ENCODE measurements at regions not wholly inside any gene's neighbourhood (a gene's known extent, or its start where the extent isn't known, plus 50 kb on each side); places are given as distances from the start of the nearest gene placed in this dataset.
"Not testable (repeated sequence)": the region's sequence is repeated elsewhere in the genome, so short reads cannot be mapped to it uniquely, and the experiment has no call there.

DNA sequence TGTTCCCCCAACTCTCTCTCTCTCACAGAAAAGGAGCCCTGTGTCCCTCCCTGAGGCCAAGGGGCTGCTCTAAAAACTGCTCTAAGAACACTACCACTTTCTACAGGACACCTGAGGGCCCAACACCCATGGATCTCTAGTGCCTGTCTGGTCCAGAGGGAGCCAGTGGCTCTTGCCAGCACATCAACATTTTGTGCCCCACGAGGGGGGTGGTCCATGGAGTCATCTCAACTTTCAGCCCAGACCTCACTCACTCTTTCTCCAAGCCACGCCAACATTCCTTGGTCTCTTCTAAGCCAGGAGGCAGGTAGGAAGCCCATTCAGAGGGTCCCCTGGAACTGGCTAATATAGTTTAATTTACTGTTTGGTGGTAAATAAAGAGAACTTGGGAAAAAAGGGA lies 469.0 kb upstream of the ZNG1F start:
- not testable (repeated sequence) for H3K27ac ChIP-seq; H3K27ac Mint-ChIP-seq; H3K9me3 ChIP-seq (ENCODE audit: low read depth); H3K27me3 Mint-ChIP-seq (ENCODE audit: insufficient read depth, low read depth); H4K20me1 ChIP-seq (ENCODE audit: low read depth); H3K4me1 ChIP-seq; H3K4me3 ChIP-seq; H3K4me2 ChIP-seq; H3K36me3 ChIP-seq; H3K79me2 ChIP-seq (ENCODE audit: low read depth); H3K4me3 Mint-ChIP-seq; H3K9ac ChIP-seq; H3F3A ChIP-seq (ENCODE audit: low read depth); H2AFZ ChIP-seq (replicated peaks); DNase-seq (ENCODE audit: low spot score); H3K36me3 Mint-ChIP-seq
- H3K27me3 ChIP-seq: peaks cover 17% of the 10 kb centered on the region
- Mint-ChIP-seq H3K9me3 (peaks cover 11% of the 10 kb centered on the region), H3K4me1 (peaks cover 12% of the 10 kb centered on the region)

DNA sequence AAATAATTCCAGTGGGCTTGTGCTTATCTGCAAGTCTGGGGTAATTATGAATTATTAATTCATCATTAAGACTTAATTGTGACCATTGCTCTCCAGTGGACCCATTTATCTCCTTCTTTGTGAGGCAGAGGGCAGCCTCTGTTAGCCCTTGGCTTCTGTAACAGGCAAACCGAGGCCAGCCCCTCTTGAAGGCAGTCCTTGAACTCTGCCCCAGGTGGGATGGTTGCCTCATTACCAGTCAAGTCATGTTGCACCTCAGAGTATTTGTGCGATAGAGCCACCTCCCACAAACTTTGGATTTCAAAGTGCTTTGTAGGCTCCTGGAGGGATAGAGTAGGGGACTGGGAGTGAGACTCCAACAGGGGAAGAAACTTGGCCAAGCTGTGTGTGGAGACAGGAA lies 468.0 kb upstream of the ZNG1F start:
- not testable (repeated sequence) for H3K4me3 Mint-ChIP-seq; H3K4me2 ChIP-seq; H3K9ac ChIP-seq; H3K4me3 ChIP-seq; H3K4me1 ChIP-seq; DNase-seq (ENCODE audit: low spot score); H3K36me3 ChIP-seq; H3K79me2 ChIP-seq (ENCODE audit: low read depth); H3K27ac ChIP-seq; H2AFZ ChIP-seq (replicated peaks); H3K27me3 Mint-ChIP-seq (ENCODE audit: insufficient read depth, low read depth); H4K20me1 ChIP-seq (ENCODE audit: low read depth); H3K27ac Mint-ChIP-seq; H3K36me3 Mint-ChIP-seq; H3K9me3 ChIP-seq (ENCODE audit: low read depth); H3F3A ChIP-seq (ENCODE audit: low read depth)
- peaks cover 13% of the 10 kb centered on the region for H3K4me1 Mint-ChIP-seq
- peaks cover 11% of the 10 kb centered on the region for H3K9me3 Mint-ChIP-seq
- H3K27me3 ChIP-seq: peaks cover 15% of the 10 kb centered on the region

- peak overlapping the region; percentile 24 for H3K4me3 Mint-ChIP-seq
- H4K20me1 ChIP-seq (ENCODE audit: low read depth): not testable (repeated sequence)
- peak overlapping the region; percentile 64 for H3K4me2 ChIP-seq
Measured at GRCh38 chr9:41655071-41655554, 466.0 kb upstream of the ZNG1F start.

GRCh38 chr9:41654349-41654748 lies 465.2 kb upstream of the ZNG1F start:
- Mint-ChIP-seq H3K4me1 (peaks cover 13% of the 10 kb centered on the region), H3K4me3 (peak overlapping the region; percentile 37), H3K27ac (peak overlapping the region; percentile 32), H3K9me3 (peaks cover 11% of the 10 kb centered on the region)
- not testable (repeated sequence) for H3K27ac ChIP-seq; H3K4me2 ChIP-seq; H2AFZ ChIP-seq (replicated peaks); H3K4me1 ChIP-seq; H3K9me3 ChIP-seq (ENCODE audit: low read depth); H3K79me2 ChIP-seq (ENCODE audit: low read depth); DNase-seq (ENCODE audit: low spot score); H3K4me3 ChIP-seq; H4K20me1 ChIP-seq (ENCODE audit: low read depth); H3K27me3 Mint-ChIP-seq (ENCODE audit: insufficient read depth, low read depth); H3K36me3 Mint-ChIP-seq; H3K36me3 ChIP-seq; H3F3A ChIP-seq (ENCODE audit: low read depth); H3K9ac ChIP-seq
- peaks cover 15% of the 10 kb centered on the region for H3K27me3 ChIP-seq

More at GRCh38 chr9:41655071-41655554, 466.0 kb upstream of the ZNG1F start:
- peak; percentile 41 for DNase-seq (ENCODE audit: low spot score)
- not testable (repeated sequence) for H2AFZ ChIP-seq (replicated peaks); H3K27ac ChIP-seq; H3K9ac ChIP-seq; H3K27me3 Mint-ChIP-seq (ENCODE audit: insufficient read depth, low read depth); H3F3A ChIP-seq (ENCODE audit: low read depth); H3K9me3 ChIP-seq (ENCODE audit: low read depth); H3K79me2 ChIP-seq (ENCODE audit: low read depth); H3K27ac Mint-ChIP-seq; H3K4me1 ChIP-seq; H3K36me3 Mint-ChIP-seq; H3K36me3 ChIP-seq
- Histone ChIP-seq H3K27me3 (peaks cover 15% of the 10 kb centered on the region), H3K4me3 (peak overlapping the region; percentile 22)
- Mint-ChIP-seq H3K4me1 (peaks cover 13% of the 10 kb centered on the region), H3K9me3 (peaks cover 11% of the 10 kb centered on the region)

DNA sequence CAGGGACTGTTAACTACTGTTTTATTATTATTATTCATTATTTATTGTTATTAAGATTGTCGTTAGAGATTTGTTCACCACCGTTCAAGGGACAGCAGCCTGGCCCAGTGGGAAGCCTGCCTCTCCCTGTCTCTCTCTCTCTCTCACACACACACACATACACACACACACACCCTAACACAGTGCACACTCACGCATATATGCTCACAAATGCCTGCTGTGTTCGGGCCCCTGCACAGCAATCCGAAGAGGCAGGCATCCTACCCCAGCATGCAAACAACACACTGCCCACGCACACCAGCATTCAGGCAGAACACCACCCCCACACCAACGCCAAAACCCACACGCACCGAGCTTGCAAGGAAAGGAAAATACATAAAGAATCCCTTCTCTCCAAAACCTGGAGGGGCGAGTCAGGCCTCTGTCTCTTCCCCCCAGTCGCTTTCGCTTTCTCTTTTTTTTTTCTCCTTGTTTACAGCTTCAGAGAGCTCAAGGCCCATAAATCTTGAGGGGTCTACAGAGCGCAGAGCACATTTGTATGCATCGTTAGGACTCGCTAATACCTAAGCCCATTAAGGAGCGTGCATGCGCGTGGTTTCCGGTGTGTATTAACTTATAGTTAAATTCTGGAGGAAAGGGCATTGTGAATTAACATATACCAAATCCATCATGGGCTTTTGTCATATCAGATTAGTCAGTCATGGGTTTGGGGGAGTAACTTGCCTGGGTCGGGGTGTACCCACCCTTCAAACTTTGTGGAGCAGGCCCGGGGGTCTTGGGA lies 464.6 kb upstream of the ZNG1F start:
- H3K27me3 ChIP-seq: peaks cover 15% of the 10 kb centered on the region
- not testable (repeated sequence) for H3K36me3 ChIP-seq; H3K79me2 ChIP-seq (ENCODE audit: low read depth); H3K9me3 ChIP-seq (ENCODE audit: low read depth); H3K36me3 Mint-ChIP-seq; H2AFZ ChIP-seq (replicated peaks); H4K20me1 ChIP-seq (ENCODE audit: low read depth); H3K4me1 ChIP-seq; H3K9ac ChIP-seq; H3K4me3 Mint-ChIP-seq; H3K27me3 Mint-ChIP-seq (ENCODE audit: insufficient read depth, low read depth); H3K4me2 ChIP-seq; H3K9me3 Mint-ChIP-seq; H3K4me3 ChIP-seq; H3K27ac ChIP-seq; DNase-seq (ENCODE audit: low spot score); H3F3A ChIP-seq (ENCODE audit: low read depth)
- H3K4me1 Mint-ChIP-seq: peaks cover 13% of the 10 kb centered on the region
- peak overlapping the region; percentile 29 for H3K27ac Mint-ChIP-seq

DNA sequence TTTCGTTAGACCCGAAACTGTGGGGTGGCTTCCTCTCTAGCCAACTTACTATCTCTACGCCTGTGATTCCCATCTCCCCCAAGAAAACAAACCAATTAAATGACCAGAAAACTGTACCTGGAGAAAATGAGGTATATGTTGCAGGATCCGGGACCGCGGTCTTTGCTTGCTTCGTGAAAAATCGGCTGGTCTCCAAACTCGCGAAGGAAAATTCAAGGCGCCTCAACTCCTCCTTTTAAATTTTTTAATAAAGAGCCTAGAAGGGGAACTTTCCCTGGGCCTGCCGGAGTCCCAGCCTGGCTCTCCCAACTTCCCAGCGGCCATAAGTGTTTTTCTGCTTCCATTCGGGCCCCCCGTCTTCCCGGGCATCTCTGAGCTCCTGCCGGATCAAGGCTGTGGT lies 463.7 kb upstream of the ZNG1F start:
- H4K20me1 ChIP-seq (ENCODE audit: low read depth); H3K27ac ChIP-seq; H3K27ac Mint-ChIP-seq; H3K9me3 ChIP-seq (ENCODE audit: low read depth); H3K36me3 Mint-ChIP-seq; DNase-seq (ENCODE audit: low spot score); H3K79me2 ChIP-seq (ENCODE audit: low read depth); H3K4me3 ChIP-seq; H3K36me3 ChIP-seq; H2AFZ ChIP-seq (replicated peaks); H3K27me3 Mint-ChIP-seq (ENCODE audit: insufficient read depth, low read depth); H3K4me2 ChIP-seq; H3K9me3 Mint-ChIP-seq; H3K4me3 Mint-ChIP-seq; H3K4me1 ChIP-seq; H3K9ac ChIP-seq; H3F3A ChIP-seq (ENCODE audit: low read depth): not testable (repeated sequence)
- peaks cover 15% of the 10 kb centered on the region for H3K27me3 ChIP-seq
- H3K4me1 Mint-ChIP-seq: peaks cover 13% of the 10 kb centered on the region

DNA sequence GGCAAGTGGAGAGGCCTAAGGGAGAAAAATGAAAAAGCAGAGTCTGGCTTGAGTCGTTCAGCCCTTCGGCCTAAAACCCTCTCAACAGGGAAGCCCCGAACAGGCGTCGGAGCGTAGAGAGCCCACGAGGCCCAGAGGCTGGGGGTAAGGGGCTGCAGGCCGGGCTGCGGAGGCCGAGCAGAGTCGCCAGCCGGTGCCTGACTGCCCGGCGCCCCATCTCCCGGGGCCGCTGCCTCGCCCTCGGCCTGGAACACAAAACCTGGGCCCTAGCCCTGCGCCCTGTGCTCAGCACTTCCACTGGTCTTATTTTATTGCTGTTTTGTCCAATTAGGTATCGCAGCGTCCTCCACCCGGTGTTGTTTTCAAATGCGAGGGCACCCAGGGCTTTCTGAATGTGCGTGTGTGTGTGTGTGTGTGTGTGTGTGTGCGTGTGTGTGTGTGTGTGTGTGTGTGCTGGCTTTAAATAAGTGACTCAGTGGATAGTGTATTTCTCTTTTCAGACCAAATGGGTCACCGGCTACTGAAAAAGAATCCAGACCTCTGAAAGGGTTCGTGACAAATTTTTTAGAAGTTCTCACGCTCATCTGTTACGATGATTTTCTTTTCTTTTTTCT lies 463.1 kb upstream of the ZNG1F start:
- not testable (repeated sequence) for DNase-seq (ENCODE audit: low spot score); H2AFZ ChIP-seq (replicated peaks); H3K36me3 Mint-ChIP-seq; H3F3A ChIP-seq (ENCODE audit: low read depth); H3K4me1 ChIP-seq; H3K9me3 Mint-ChIP-seq; H3K4me2 ChIP-seq; H3K9me3 ChIP-seq (ENCODE audit: low read depth); H3K4me3 Mint-ChIP-seq; H3K27me3 Mint-ChIP-seq (ENCODE audit: insufficient read depth, low read depth); H3K36me3 ChIP-seq; H4K20me1 ChIP-seq (ENCODE audit: low read depth); H3K27ac Mint-ChIP-seq; H3K9ac ChIP-seq; H3K79me2 ChIP-seq (ENCODE audit: low read depth); H3K27ac ChIP-seq; H3K4me3 ChIP-seq
- H3K27me3 ChIP-seq: peaks cover 15% of the 10 kb centered on the region
- H3K4me1 Mint-ChIP-seq: peaks cover 13% of the 10 kb centered on the region

- H3K4me1 ChIP-seq; H3K27me3 ChIP-seq; H3K4me3 ChIP-seq; H3F3A ChIP-seq (ENCODE audit: low read depth); H3K9me3 Mint-ChIP-seq; H3K36me3 Mint-ChIP-seq; H3K9me3 ChIP-seq (ENCODE audit: low read depth); H4K20me1 ChIP-seq (ENCODE audit: low read depth); H3K27me3 Mint-ChIP-seq (ENCODE audit: insufficient read depth, low read depth); H3K27ac ChIP-seq; DNase-seq (ENCODE audit: low spot score); H2AFZ ChIP-seq (replicated peaks); H3K36me3 ChIP-seq; H3K27ac Mint-ChIP-seq; H3K79me2 ChIP-seq (ENCODE audit: low read depth); H3K9ac ChIP-seq; H3K4me2 ChIP-seq; H3K4me3 Mint-ChIP-seq: not testable (repeated sequence)
- H3K4me1 Mint-ChIP-seq: peaks cover 13% of the 10 kb centered on the region
Measured at GRCh38 chr9:41650086-41650485, 461.0 kb upstream of the ZNG1F start.

Data from neural progenitor cell (in vitro differentiated cells).